Activated CD4-positive, alpha-beta T cell treated with anti-CD3 and anti-CD28 coated beads for 24 hours (primary cell): ENCODE measurements at regions not wholly inside any gene's neighbourhood (a gene's known extent, or its start where the extent isn't known, plus 50 kb on each side); places are given as distances from the start of the nearest gene placed in this dataset.
"Not testable (repeated sequence)": the region's sequence is repeated elsewhere in the genome, so short reads cannot be mapped to it uniquely, and the experiment has no call there.

Experiments
- DNase-seq, 2 donors: peaks; one replicate each; pipeline ENCODE4 v3.0.0-alpha.2; 2020; ENCODE audit warnings: low read depth in 2 of 2

- no peak for DNase-seq
Observed at GRCh38 chr7:16369855-16370254, 51.5 kb downstream of the CRPPA start.

- DNase-seq, result not testable (repeated sequence)
Observed at GRCh38 chr7:16369309-16369708, 52.0 kb downstream of the CRPPA start.

GRCh38 chr7:16368885-16369284 lies 52.5 kb downstream of the CRPPA start:
- no peak for DNase-seq

- no peak for DNase-seq
Observed at GRCh38 chr7:16367115-16367514, 54.2 kb downstream of the CRPPA start.

GRCh38 chr7:16365952-16366351 lies 55.4 kb downstream of the CRPPA start:
- no peak for DNase-seq

GRCh38 chr7:16365177-16365576 lies 56.2 kb downstream of the CRPPA start:
- no peak for DNase-seq

- DNase-seq, result no peak
Observed at GRCh38 chr7:16359216-16359615, 62.1 kb downstream of the CRPPA start.

- DNase-seq, result no peak
Observed at GRCh38 chr7:16357921-16358320, 63.4 kb downstream of the CRPPA start.

- DNase-seq, result no peak
Observed at GRCh38 chr7:16357474-16357873, 63.9 kb downstream of the CRPPA start.

GRCh38 chr7:16356301-16356958 lies 64.9 kb downstream of the CRPPA start:
- no peak for DNase-seq

GRCh38 chr7:16354573-16354972 lies 66.8 kb downstream of the CRPPA start:
- no peak for DNase-seq

- no peak for DNase-seq
Observed at GRCh38 chr7:16353226-16353625, 68.1 kb downstream of the CRPPA start.

- DNase-seq, result no peak
Observed at GRCh38 chr7:16350634-16351033, 70.7 kb downstream of the CRPPA start.

GRCh38 chr7:16348251-16348650 lies 73.1 kb downstream of the CRPPA start:
- no peak for DNase-seq

- DNase-seq, result no peak
Observed at GRCh38 chr7:16347827-16348192, 73.5 kb downstream of the CRPPA start.

- no peak for DNase-seq
Observed at GRCh38 chr7:16347066-16347826, 74.1 kb downstream of the CRPPA start.

GRCh38 chr7:16345979-16346958 lies 75.1 kb downstream of the CRPPA start:
- DNase-seq, result no peak

- DNase-seq, result no peak
Observed at GRCh38 chr7:16344927-16345326, 76.4 kb downstream of the CRPPA start.

- DNase-seq, result no peak
Observed at GRCh38 chr7:16343612-16344011, 77.7 kb downstream of the CRPPA start.

- no peak for DNase-seq
Observed at GRCh38 chr7:16338065-16338464, 83.3 kb downstream of the CRPPA start.

- DNase-seq, result no peak
Observed at GRCh38 chr7:16326106-16326505, 95.2 kb downstream of the CRPPA start.

- no peak for DNase-seq
Observed at GRCh38 chr7:16323313-16323712, 98.0 kb downstream of the CRPPA start.
